K562 (cell line): ENCODE measurements at regions not wholly inside any gene's neighbourhood (a gene's known extent, or its start where the extent isn't known, plus 50 kb on each side); places are given as distances from the start of the nearest gene placed in this dataset.

Experiments
- ATAC-seq: fragments of 200-7000 bp; cut with Tn5 transposase; 3 replicates; pipeline ENCODE4 v1.9.1; 2020; ENCODE audit warnings: moderate library complexity
- BruUV-seq: library from RNA; stranded (reverse); fragments of 400-500 nt; replicated peaks from 2 replicates; lab custom pipeline; 2021; lab: Mats Ljungman, UMichigan
- CTCF ChIA-PET: fragments of 300-600 bp; formaldehyde crosslinking; extraction: SDS; loops from one replicate; lab custom pipeline; 2021; ENCODE audit warnings: low intra/inter-chr PET ratio; lab: Yijun Ruan, JAX
- POLR2A ChIA-PET: fragments of 300-600, 350-650 bp; sonication (Branson Sonifier 250); formaldehyde crosslinking; extraction: SDS; loops from one replicate; lab custom pipeline; 2021; ENCODE audit warnings: antibody characterized with exemption, inconsistent platforms; lab: Yijun Ruan, JAX
- DNase-seq, 4 experiments: peaks; one replicate each; pipeline versions ENCODE4 v3.0.0 to v3.0.0-alpha.2; 2011 to 2018; ENCODE audit warnings: low spot score in 3 of 4, mixed read lengths in 3 of 4; ENCODE audit errors: extremely low read depth in 1 of 4
- FAIRE-seq: peaks from 2 replicates; lab custom pipeline; 2011; peaks lifted over from hg19 to GRCh38; lab: Jason Lieb, UNC
- H2AFZ ChIP-seq: 2 replicates; pipeline ENCODE4 v1.6.0; 2011; ENCODE audit warnings: low read depth, low read length, control low read depth, inconsistent platforms
- H3K27ac ChIP-seq: fragments of 200-600 bp; 3 replicates; pipeline ENCODE4 v1.8.0; 2011; ENCODE audit warnings: low read depth, mild to moderate bottlenecking, control low read depth, inconsistent platforms, low read length, moderate library complexity, mixed read lengths; ENCODE audit errors: extremely low read depth
- H3K27me3 ChIP-seq, 2 experiments: fragments of 300-600 bp in 1 of 2; 2 replicates in 1 of 2; 3 replicates in 1 of 2; pipeline versions ENCODE4 v1.6.0 to v1.8.0; 2011; ENCODE audit warnings: inconsistent platforms in 2 of 2, low read length in 2 of 2, mild to moderate bottlenecking in 1 of 2, mixed read lengths in 1 of 2, moderate library complexity in 1 of 2; ENCODE audit not compliant: control insufficient read depth in 2 of 2, insufficient read depth in 2 of 2
- H3K36me3 ChIP-seq: fragments of 300-600 bp; 3 replicates; pipeline ENCODE4 v1.8.0; 2011; ENCODE audit warnings: mild to moderate bottlenecking, low read length, inconsistent platforms; ENCODE audit not compliant: control insufficient read depth, insufficient read depth
- H3K4me1 ChIP-seq, 2 experiments: fragments of 200-600 bp in 1 of 2; replicated peaks in 1 of 2; 2 replicates in 1 of 2; 3 replicates in 1 of 2; pipeline versions ENCODE4 v1.5.1 to v1.8.0; 2011; ENCODE audit warnings: inconsistent platforms in 2 of 2, low read length in 2 of 2, mild to moderate bottlenecking in 1 of 2, mixed read lengths in 1 of 2, moderate library complexity in 1 of 2; ENCODE audit not compliant: control insufficient read depth in 2 of 2, insufficient read depth in 2 of 2
- H3K4me2 ChIP-seq: 2 replicates; pipeline ENCODE4 v1.6.1; 2011; ENCODE audit warnings: low read length, control low read depth, inconsistent platforms, mixed read lengths; ENCODE audit not compliant: insufficient read depth
- H3K4me3 ChIP-seq: fragments of 200-600 bp; sonication (generic), shearing (Covaris generic); 2 replicates; pipeline ENCODE4 v1.5.1; 2016; ENCODE audit warnings: control low read depth, inconsistent platforms
- H3K79me2 ChIP-seq: fragments of 200-600 bp; 3 replicates; pipeline ENCODE4 v1.8.0; 2011; ENCODE audit warnings: low read length, inconsistent platforms; ENCODE audit not compliant: control insufficient read depth, insufficient read depth
- H3K9ac ChIP-seq, 2 experiments: 2 replicates each; pipeline versions ENCODE4 v1.6.0 to v1.6.1; 2011; ENCODE audit warnings: low read depth in 2 of 2, low read length in 2 of 2, control low read depth in 1 of 2, inconsistent platforms in 1 of 2, mild to moderate bottlenecking in 1 of 2, mixed read lengths in 1 of 2; ENCODE audit not compliant: insufficient read depth in 1 of 2
- H3K9me1 ChIP-seq: one replicate; pipeline ENCODE4 v1.6.0; 2011; ENCODE audit warnings: inconsistent platforms, mild to moderate bottlenecking, low read length, moderate library complexity; ENCODE audit not compliant: control insufficient read depth, insufficient read depth
- H3K9me3 ChIP-seq: replicated peaks from 2 replicates; pipeline ENCODE4 v1.5.1; 2011; ENCODE audit warnings: low read depth, low read length, inconsistent platforms; ENCODE audit not compliant: control insufficient read depth, insufficient read depth
- H4K20me1 ChIP-seq: replicated peaks from 2 replicates; pipeline ENCODE4 v1.6.1; 2011; ENCODE audit warnings: low read length, inconsistent platforms, mixed read lengths; ENCODE audit not compliant: control insufficient read depth, insufficient read depth
- CEBPG ChIP-seq, 3 experiments: fragments of 200-800 bp in 1 of 3; sonication (Bioruptor generic) in 1 of 3; sonication (generic) in 1 of 3; formaldehyde crosslinking in 1 of 3; IDR thresholded peaks in 2 of 3; conservative IDR thresholded peaks in 1 of 3; 2 replicates each; pipeline versions ENCODE4 v1.6.1 to v1.8.0; 2016 to 2022; ENCODE audit warnings: missing compliant biosample characterization in 2 of 3, missing genetic modification characterization in 2 of 3, mild to moderate bottlenecking in 1 of 3, missing genetic modification reagents in 1 of 3
- CTCFL ChIP-seq: IDR thresholded peaks from 2 replicates; pipeline ENCODE4 v1.6.1; 2011; ENCODE audit warnings: borderline replicate concordance, low read depth, mild to moderate bottlenecking, moderate library complexity, low read length; ENCODE audit not compliant: insufficient read depth, poor library complexity, severe bottlenecking
- HDAC2 ChIP-seq: fragments of 450-650 bp; IDR thresholded peaks from 2 replicates; pipeline ENCODE4 v1.6.1; 2016; ENCODE audit warnings: mild to moderate bottlenecking
- MCM3 ChIP-seq: fragments of 450-650 bp; IDR thresholded peaks from 2 replicates; pipeline ENCODE4 v1.6.1; 2016
- POLR2A ChIP-seq: fragments of 450-650 bp; conservative IDR thresholded peaks from 2 replicates; pipeline ENCODE4 v1.6.1; 2016
- ZNF311 ChIP-seq: fragments of 250-450 bp; sonication (Bioruptor Pico); IDR thresholded peaks from 2 replicates; pipeline ENCODE4 v1.4.0; 2020; ENCODE audit warnings: mild to moderate bottlenecking, moderate library complexity
- ZNF512 ChIP-seq: IDR thresholded peaks from 2 replicates; pipeline ENCODE4 v1.6.1; 2016; ENCODE audit warnings: missing genetic modification characterization, missing compliant biosample characterization
- WGBS: fragments of 100-300 bp; shearing (Covaris generic); methylation state at CpG from one replicate; pipeline ENCODE4 v1.1.6; 2016; ENCODE audit warnings: low coverage, mixed read lengths; ENCODE audit not compliant: insufficient coverage; ENCODE audit errors: missing lambda C conversion rate; 5-methylcytosine and 5-hydroxymethylcytosine counted together
- in situ Hi-C: fragments of 300-500 bp; cut with MboI; formaldehyde crosslinking; loops from 4 replicates; pipeline ENCODE4 v1.15.0; 2018; ENCODE audit warnings: inconsistent platforms, mixed read lengths
- intact Hi-C: fragments of 100-400 bp; cut with micrococcal nuclease; formaldehyde crosslinking; loops from 2 replicates; pipeline ENCODE4 v1.14.2; 2022

DNA sequence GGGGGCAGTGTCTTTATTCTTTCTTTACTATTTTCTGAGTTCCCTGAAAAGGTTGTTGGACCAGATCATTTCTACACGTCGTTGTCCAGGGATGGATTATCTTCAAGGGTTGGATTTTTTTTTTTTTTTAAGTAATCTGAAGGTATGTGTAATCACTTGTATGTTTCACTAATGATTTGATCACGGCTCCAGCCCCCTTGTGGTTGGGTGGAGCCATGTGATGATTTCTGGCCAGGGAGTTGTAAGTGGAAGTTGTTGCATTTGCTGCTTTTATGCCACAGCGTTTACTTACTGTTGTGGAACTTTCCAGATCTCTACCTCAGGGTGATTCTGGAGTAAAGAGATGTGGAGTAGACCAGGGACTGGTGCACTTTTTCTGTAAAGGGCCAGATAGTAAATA lies 390.3 kb downstream of the AACS start:
- Histone ChIP-seq H3K9me1 (no peaks in the 10 kb centered on the region), H3K9ac (no peak overlapping the region), H3K4me1 (no peaks in the 10 kb centered on the region), H3K36me3 (no peaks in the 10 kb centered on the region), H3K4me2 (no peak overlapping the region), H2AFZ (no peak overlapping the region), H3K9me3 (no peaks in the 10 kb centered on the region), H3K27me3 (no peaks in the 10 kb centered on the region), H3K79me2 (no peaks in the 10 kb centered on the region), H3K4me3 (no peak overlapping the region), H3K27ac (no peak overlapping the region), H4K20me1 (no peaks in the 10 kb centered on the region)
- FAIRE-seq (no peak), DNase-seq (peak in 1 of 4 experiments; percentile 3), ATAC-seq (no peak)
- POLR2A ChIA-PET = no interaction called here
- TF ChIP-seq CTCFL = peak; percentile 25
- no peak for TF ChIP-seq HDAC2
- intact Hi-C loops = no loop called here
- in situ Hi-C loops = no loop called here
- CTCF ChIA-PET = no interaction called here
- 0% methylated on average over 4 of the region's 4 CpGs for WGBS
- BruUV-seq = no TSS peak

DNA sequence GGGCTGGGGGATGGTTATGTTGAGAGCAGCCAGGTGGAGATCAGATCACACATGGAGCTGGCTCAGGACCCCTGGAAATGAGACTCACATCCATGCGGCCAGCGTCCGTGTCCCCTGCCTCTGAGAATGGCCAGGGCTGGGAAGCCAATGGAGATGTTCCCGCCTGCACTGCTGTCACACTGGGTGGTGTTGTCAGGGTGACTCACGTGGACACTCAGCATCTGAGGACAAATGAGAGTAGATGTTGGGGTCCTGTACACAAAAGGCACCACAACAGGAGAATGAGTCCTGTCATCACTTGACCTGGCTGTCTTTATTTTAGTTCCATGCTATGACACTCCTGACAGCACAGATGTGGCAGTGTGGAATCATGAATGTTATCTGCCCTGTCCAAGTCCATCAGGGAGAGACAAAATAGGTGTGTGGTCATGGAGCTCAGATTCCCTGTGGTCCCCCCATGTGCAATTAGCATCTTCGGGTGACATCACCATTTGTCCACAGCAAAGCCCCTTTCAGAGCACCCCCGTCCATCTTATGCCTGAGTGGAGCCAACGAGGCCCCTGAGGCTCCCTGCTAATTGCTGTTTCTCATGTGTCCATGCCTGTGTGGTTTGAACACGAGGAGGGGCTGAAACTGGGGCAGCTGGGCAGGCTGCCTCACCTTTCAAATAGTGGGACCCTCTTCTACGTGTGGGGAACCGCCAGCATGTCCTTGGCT lies 393.5 kb downstream of the AACS start:
- intact Hi-C loops = no loop called here
- POLR2A ChIA-PET = interaction anchor here (0.5 to 0.7 kb wide), 2 partner anchors 99 to 184 kb away, joined by 3 to 4 read pairs; no protein-coding TSS in a partner anchor
- Histone ChIP-seq H3K36me3 (no peaks in the 10 kb centered on the region), H3K27me3 (no peaks in the 10 kb centered on the region), H3K4me2 (no peak overlapping the region), H3K4me1 (no peaks in the 10 kb centered on the region), H3K27ac (no peak overlapping the region), H3K79me2 (no peaks in the 10 kb centered on the region), H2AFZ (no peak overlapping the region), H4K20me1 (no peaks in the 10 kb centered on the region), H3K9ac (no peak overlapping the region), H3K9me1 (no peaks in the 10 kb centered on the region), H3K4me3 (no peak overlapping the region), H3K9me3 (no peaks in the 10 kb centered on the region)
- in situ Hi-C loops = no loop called here
- 0% methylated on average over 9 of the region's 11 CpGs for WGBS
- DNase-seq (no peak), FAIRE-seq (no peak), ATAC-seq (no peak)
- CTCF ChIA-PET = no interaction called here
- TF ChIP-seq CEBPG (CRISPR knock-in tag; IDR thresholded peaks at IDR 0.05) (no peak), CEBPG (tag; conservative IDR thresholded peaks at IDR 0.05 in 1 of 2, IDR thresholded peaks at IDR 0.05 in 1 of 2) (no peak), ZNF311 (CRISPR knock-in tag) (no peak), POLR2A (no peak), MCM3 (no peak), ZNF512 (no peak)
- BruUV-seq = no TSS peak
